ENCODE measurements at regions not wholly inside any gene's neighbourhood (a gene's known extent, or its start where the extent isn't known, plus 50 kb on each side); places are given as distances from the start of the nearest gene placed in this dataset.

DNA sequence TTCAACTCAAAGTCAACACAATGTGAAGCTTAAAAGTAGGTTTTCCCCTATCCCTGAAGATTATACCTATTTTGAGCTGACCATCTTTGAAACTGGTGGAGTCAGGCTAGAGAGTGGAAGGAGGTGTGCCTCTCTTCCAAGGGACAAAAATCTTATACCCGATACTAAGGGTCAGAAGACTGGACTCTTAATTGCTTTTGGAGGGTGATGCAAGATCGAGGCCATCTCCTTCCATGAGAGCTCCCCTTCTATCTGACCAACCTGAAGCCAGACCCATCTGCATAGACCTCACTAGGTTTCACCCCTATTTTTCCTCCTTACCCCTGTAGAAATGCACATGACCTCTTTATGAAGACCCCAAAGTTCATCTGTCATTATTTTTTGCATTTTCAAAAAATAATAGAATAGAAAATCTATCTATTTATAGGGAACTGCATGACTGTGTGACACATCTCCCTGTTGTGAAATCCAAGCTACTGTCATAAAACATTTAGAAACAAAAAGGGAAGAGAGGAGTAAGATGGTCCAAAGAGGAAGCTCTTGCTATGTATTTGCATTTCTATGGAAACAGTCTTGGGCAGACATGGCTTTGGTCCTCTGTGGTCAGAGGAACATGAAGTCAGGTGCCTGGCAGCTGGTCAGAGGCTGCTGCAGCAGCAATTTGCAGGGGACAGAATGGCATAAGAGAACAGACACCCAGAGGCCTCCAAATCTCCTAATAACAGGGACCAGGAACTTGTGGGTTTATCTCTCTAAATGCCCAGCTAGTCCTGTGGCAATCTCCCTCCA is 349.2 kb downstream of the MAFB start:
- TF ChIP-seq, protein P1, sequence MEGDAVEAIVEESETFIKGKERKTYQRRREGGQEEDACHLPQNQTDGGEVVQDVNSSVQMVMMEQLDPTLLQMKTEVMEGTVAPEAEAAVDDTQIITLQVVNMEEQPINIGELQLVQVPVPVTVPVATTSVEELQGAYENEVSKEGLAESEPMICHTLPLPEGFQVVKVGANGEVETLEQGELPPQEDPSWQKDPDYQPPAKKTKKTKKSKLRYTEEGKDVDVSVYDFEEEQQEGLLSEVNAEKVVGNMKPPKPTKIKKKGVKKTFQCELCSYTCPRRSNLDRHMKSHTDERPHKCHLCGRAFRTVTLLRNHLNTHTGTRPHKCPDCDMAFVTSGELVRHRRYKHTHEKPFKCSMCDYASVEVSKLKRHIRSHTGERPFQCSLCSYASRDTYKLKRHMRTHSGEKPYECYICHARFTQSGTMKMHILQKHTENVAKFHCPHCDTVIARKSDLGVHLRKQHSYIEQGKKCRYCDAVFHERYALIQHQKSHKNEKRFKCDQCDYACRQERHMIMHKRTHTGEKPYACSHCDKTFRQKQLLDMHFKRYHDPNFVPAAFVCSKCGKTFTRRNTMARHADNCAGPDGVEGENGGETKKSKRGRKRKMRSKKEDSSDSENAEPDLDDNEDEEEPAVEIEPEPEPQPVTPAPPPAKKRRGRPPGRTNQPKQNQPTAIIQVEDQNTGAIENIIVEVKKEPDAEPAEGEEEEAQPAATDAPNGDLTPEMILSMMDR (conservative IDR thresholded peaks at IDR 0.05; ENCODE audit: control insufficient read depth, insufficient read depth, low read depth, low read length): no peak
- DNase-seq (ENCODE audit: low read depth): peak; percentile 27
- no peak overlapping the region for H3K4me3 ChIP-seq (ENCODE audit: control insufficient read depth, low read depth, low read length)

GRCh38 chr20:40336533-40336932 is 352.5 kb downstream of the MAFB start:
- no peak for DNase-seq (ENCODE audit: low read depth)
- H3K4me3 ChIP-seq (ENCODE audit: control insufficient read depth, low read depth, low read length): no peak overlapping the region
- TF ChIP-seq, protein P1 (conservative IDR thresholded peaks at IDR 0.05; ENCODE audit: control insufficient read depth, insufficient read depth, low read depth, low read length): no peak

- DNase-seq (ENCODE audit: low read depth): no peak
- TF ChIP-seq, protein P1 (conservative IDR thresholded peaks at IDR 0.05; ENCODE audit: control insufficient read depth, insufficient read depth, low read depth, low read length): no peak
- H3K4me3 ChIP-seq (ENCODE audit: control insufficient read depth, low read depth, low read length): no peak overlapping the region
Measured at GRCh38 chr20:40335901-40336351, 353.1 kb downstream of the MAFB start.

GRCh38 chr20:40335437-40335836 is 353.6 kb downstream of the MAFB start:
- TF ChIP-seq, protein P1 (conservative IDR thresholded peaks at IDR 0.05; ENCODE audit: control insufficient read depth, insufficient read depth, low read depth, low read length): no peak
- H3K4me3 ChIP-seq (ENCODE audit: control insufficient read depth, low read depth, low read length): no peak overlapping the region
- DNase-seq (ENCODE audit: low read depth): no peak

- TF ChIP-seq, protein P1 (conservative IDR thresholded peaks at IDR 0.05; ENCODE audit: control insufficient read depth, insufficient read depth, low read depth, low read length): no peak
- DNase-seq (ENCODE audit: low read depth): no peak
- H3K4me3 ChIP-seq (ENCODE audit: control insufficient read depth, low read depth, low read length): no peak overlapping the region
Measured at GRCh38 chr20:40333591-40333990, 355.4 kb downstream of the MAFB start.

DNA sequence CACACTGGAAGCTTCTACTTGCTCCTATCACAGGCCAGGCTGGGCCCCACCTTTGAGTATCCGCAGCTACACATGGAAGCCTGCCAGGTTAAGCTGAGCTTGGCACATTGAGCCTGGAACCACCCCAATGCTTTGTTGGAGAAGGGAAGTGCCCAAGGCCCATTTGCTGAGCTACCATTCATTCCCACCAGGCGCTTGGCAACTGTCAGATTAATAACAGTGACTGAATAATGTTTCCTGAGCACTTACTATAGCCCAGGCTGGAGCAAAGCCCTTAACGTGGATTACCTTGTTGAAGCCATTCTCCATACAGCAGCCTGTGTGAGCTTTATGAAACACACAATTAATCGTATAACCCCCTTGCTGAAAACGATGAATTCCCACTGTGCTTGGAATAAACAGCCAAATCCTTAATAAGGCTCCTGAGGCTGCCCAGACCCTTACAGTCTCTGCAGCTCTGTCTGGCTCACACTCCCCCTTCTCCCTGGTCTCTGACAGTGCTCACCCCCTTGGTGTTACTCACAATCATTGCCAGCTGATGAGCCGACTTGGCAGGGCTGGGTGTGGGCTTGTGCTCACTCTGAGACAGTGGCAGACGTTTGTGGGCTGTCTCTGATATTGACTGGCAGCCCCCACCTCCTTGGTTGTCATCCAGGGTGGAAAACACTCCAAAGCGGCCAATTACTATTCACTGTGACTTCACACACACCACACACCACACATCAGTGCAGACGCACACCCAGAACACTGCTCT is 357.1 kb downstream of the MAFB start:
- TF ChIP-seq, protein P1 (conservative IDR thresholded peaks at IDR 0.05; ENCODE audit: control insufficient read depth, insufficient read depth, low read depth, low read length): no peak
- no peak for DNase-seq (ENCODE audit: low read depth)
- H3K4me3 ChIP-seq (ENCODE audit: control insufficient read depth, low read depth, low read length): no peak overlapping the region
